ENCODE measurements at regions not wholly inside any gene's neighbourhood (a gene's known extent, or its start where the extent isn't known, plus 50 kb on each side); places are given as distances from the start of the nearest gene placed in this dataset.

- DNase-seq (ENCODE audit: low read depth): no peak
Measured at GRCh38 chr5:167861928-167862426, 429.5 kb upstream of the WWC1 start.

DNA sequence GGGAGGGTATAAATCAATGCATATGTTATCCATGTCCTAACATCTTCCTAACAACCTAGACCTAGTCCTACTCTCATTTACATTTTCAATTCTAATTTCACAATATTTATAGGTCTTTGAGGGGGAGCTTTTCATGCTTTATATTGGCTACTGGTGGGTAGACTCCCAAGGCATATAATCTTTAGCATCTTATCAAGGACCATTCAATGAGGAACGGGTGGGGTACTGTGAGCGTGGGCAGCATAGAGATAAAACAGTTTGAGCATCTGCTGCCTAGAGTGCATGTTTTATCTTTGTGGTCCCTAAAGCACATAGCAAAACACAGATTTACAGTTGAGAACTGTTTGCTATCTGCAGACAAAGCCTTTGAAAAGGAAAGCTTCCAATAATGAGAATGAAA lies 427.6 kb upstream of the WWC1 start:
- DNase-seq (ENCODE audit: low read depth): no peak

GRCh38 chr5:167864801-167865200 lies 426.6 kb upstream of the WWC1 start:
- no peak for DNase-seq (ENCODE audit: low read depth)

DNA sequence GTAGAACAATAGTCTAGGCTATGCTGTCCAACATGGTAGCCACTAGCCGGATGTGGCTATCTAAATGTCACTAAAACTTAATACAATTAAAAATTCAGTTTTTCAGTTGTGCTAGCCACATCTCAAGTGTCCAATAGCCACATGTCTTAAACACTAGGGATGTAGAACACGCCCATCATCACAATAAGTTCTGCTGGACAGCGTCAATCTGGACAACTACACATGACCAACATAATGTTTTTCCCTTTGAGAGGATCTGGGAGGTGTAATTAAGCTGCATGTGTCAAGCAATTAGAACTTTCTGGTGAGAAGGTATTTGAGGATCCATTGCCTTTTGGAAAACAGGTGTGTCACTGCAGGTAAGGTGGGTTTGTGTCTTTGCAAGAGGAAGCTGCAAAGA lies 424.6 kb upstream of the WWC1 start:
- DNase-seq (ENCODE audit: low read depth): no peak

DNA sequence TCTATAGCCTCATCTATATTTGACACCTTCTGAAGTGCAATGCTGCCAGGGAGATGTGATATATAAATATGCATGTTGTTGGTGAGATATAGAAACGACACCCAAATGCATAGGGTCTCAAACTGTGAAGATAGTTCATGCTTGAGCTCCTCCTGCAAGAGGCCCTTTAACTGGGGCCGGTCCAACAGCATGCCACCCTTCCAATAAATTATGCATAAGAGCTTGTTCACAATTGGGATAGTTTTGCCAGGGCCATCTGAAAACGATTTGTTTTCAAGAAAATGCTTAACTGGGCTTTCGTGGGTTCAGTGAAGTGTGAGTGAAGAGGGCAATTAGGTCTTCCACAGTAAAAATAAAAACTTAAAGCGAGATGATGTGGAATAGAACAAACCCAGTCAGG lies 424.2 kb upstream of the WWC1 start:
- DNase-seq (ENCODE audit: low read depth): no peak

GRCh38 chr5:167869125-167869524 lies 422.3 kb upstream of the WWC1 start:
- DNase-seq (ENCODE audit: low read depth): no peak

- no peak for DNase-seq (ENCODE audit: low read depth)
Measured at GRCh38 chr5:167870055-167870454, 421.4 kb upstream of the WWC1 start.

GRCh38 chr5:167871091-167871490 lies 420.4 kb upstream of the WWC1 start:
- no peak for DNase-seq (ENCODE audit: low read depth)

DNA sequence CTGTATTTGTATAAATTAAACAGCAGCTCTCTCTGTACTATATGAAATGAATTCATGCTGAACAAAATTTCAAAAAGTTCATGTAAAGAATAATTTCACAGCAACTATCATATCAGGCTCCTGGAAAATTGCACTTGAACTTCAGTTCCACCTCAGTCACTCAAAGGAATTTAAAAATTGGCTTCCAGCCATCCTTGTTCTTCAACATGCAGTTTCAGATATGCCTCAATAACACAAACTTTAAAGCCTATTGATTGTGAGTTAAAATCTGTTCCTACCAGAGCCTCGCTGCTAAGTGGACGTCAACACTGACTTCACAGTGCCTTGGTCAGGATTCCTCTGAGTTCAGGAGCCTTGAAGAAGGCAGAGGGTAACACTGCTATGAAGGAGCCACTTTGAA lies 418.7 kb upstream of the WWC1 start:
- DNase-seq (ENCODE audit: low read depth): no peak

DNA sequence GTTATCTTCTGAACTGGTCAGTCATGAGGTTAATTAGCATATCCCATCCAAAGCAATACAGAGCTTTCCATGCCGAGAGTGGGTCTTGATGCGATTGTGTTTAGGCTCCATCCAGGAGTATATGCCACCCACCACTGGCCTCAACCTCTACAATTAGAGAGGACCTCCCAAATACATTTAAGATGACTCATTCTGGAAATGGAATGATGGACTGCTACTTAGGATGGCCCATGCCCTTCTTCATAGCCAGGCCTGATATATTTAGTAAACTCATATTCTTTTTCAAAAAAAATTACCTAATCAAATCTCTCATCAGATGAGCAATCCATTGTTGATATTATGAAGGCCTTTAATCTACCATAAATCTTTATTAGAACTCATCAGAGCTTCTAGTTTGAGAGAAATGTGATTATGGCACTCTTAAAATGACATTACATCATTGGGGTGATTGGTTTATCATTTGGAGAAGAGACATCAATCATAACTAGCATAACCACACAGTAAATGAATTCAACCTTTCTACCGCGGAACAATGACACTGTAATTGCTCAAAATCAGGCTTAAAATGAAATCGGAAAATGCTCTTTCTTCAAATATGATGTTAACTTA lies 414.2 kb upstream of the WWC1 start:
- DNase-seq (ENCODE audit: low read depth): no peak

DNA sequence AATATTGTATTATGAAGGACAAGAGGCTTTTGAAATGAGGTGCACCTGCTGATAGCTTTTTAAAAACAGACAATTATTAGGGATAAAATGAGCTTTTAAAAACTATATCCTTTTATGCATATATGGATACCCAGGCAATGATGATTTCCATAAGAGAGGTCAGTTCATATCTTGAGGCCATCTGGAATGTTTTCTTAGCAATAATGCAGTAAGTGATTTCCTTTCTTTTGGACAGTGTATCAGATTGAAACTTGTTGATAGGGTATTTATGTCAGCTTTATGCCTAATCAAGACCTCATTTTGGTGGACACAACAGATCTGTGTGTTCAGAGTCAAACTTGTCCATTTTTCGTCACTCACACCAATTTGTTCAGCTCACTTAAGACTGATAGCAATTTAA lies 413.5 kb upstream of the WWC1 start:
- no peak for DNase-seq (ENCODE audit: low read depth)

DNA sequence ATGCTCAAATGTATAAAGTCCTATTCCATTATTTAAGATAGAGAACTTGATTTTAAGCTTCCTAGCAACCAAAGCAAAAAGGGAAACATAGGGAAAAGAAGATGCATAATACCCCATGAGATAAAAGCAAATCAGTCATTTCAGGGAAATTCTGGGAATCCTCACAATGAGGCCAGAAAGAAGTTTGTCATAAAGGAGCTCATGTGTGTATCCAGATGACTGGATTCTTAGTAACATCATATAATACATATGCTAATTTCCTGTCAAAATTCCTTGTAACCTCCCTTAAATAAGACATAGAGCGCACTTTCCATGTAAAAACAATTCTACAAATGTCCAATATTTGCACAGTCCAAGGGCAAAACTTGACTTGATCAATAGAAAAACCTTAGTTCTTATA lies 411.0 kb upstream of the WWC1 start:
- no peak for DNase-seq (ENCODE audit: low read depth)

GRCh38 chr5:167881041-167881440 lies 410.4 kb upstream of the WWC1 start:
- no peak for DNase-seq (ENCODE audit: low read depth)

DNA sequence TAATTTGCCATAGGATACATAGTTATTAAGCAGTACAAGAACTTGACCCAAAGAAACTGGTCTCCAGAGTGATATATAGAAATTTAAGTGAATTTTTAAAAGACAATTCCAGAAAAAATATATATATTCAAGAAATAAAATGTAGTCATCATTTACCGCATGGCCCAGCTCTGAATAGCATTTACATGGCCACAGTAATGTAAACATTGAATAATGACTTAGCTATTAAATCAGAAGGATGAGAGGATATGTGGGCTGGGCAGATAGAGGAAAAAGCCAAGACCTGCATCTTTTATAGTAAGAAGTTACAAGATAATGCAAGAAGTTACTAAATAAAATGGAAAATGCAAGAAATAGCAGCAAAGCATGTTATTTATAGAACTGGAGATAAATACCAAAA lies 405.2 kb upstream of the WWC1 start:
- no peak for DNase-seq (ENCODE audit: low read depth)

DNA sequence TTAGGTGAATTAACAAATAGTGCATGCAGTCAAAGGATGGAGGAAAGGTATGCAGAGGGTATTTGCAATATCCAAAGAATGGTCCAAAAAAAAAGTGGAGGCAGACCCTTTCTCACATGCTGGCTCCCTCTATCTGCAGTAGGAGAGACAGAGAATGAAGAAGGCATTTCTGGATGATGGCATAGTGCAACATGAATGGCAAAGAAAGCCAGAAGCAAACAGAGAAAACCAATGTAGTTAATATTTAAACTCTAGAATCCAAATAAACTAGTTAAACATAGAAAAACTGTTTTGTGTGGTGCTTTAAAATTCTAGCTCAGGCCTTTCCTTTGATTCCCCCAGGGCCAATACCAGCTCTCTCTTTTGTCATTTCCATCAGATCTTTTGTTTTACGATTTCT lies 403.1 kb upstream of the WWC1 start:
- DNase-seq (ENCODE audit: low read depth): no peak

GRCh38 chr5:167889276-167889675 lies 402.2 kb upstream of the WWC1 start:
- DNase-seq (ENCODE audit: low read depth): no peak

- no peak for DNase-seq (ENCODE audit: low read depth)
Measured at GRCh38 chr5:167892352-167893115, 398.9 kb upstream of the WWC1 start.

DNA sequence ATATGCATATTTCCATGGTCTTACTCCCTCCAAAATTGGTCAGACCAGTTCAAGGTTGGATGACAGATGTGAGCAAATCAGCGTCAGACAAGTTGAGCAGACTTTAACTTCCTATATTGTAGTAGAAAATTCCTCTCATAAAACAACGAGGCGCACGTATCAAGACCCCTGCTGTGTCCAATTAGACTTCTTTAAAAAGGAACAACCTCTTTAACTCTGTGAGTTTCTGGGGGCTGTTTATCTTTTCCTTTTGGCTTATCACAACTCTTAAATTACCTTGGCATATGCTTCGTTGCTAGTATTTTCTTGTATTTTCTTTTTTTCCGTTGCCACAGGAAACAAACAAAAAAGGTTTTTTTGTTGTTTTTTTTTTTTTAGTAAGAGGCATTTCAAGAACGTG lies 398.2 kb upstream of the WWC1 start:
- DNase-seq (ENCODE audit: low read depth): no peak

GRCh38 chr5:167894631-167895472 lies 396.6 kb upstream of the WWC1 start:
- DNase-seq (ENCODE audit: low read depth): no peak

- DNase-seq (ENCODE audit: low read depth): no peak
Measured at GRCh38 chr5:167895899-167896659, 395.4 kb upstream of the WWC1 start.

- DNase-seq (ENCODE audit: low read depth): no peak
Measured at GRCh38 chr5:167896814-167897213, 394.6 kb upstream of the WWC1 start.

- DNase-seq (ENCODE audit: low read depth): no peak
Measured at GRCh38 chr5:167897371-167897770, 394.1 kb upstream of the WWC1 start.

All from fibroblast of gingiva (primary cell).